GM23338 (cell line): ENCODE measurements at regions not wholly inside any gene's neighbourhood (a gene's known extent, or its start where the extent isn't known, plus 50 kb on each side); places are given as distances from the start of the nearest gene placed in this dataset.

Source experiments
- CREB1 ChIP-seq: fragments of 250-450 bp; sonication (Bioruptor Pico); IDR thresholded peaks from 2 replicates; pipeline ENCODE4 v1.5.0; 2020; ENCODE audit warnings: low read depth, mild to moderate bottlenecking, moderate library complexity
- EZH2 ChIP-seq: fragments of 200-600 bp; sonication (generic); IDR thresholded peaks from one replicate; pipeline ENCODE4 v1.8.0; 2017; ENCODE audit warnings: antibody characterized with exemption, mild to moderate bottlenecking, low read depth; ENCODE audit not compliant: unreplicated experiment
- EZH2phosphoT487 ChIP-seq: fragments of 200-600 bp; sonication (generic); IDR thresholded peaks from one replicate; pipeline ENCODE4 v1.8.1; 2018; ENCODE audit warnings: antibody characterized with exemption; ENCODE audit not compliant: unreplicated experiment
- JUNB ChIP-seq: IDR thresholded peaks from one replicate; pipeline ENCODE4 v1.6.1; 2016; ENCODE audit warnings: antibody characterized with exemption; ENCODE audit not compliant: unreplicated experiment
- NANOG ChIP-seq: IDR thresholded peaks from 2 replicates; pipeline ENCODE4 v1.6.1; 2016; ENCODE audit warnings: antibody characterized with exemption, borderline replicate concordance
- POLR2AphosphoS5 ChIP-seq: IDR thresholded peaks from 2 replicates; pipeline ENCODE4 v1.6.1; 2016; ENCODE audit warnings: antibody characterized with exemption, low read depth
- ZNF114 ChIP-seq: fragments of 250-450 bp; sonication (Bioruptor Pico); IDR thresholded peaks from 2 replicates; pipeline ENCODE4 v1.5.0; 2020; ENCODE audit warnings: mild to moderate bottlenecking, moderate library complexity
- ZNF331 ChIP-seq: fragments of 250-450 bp; sonication (Bioruptor Pico); IDR thresholded peaks from 2 replicates; pipeline ENCODE4 v1.5.0; 2020; ENCODE audit warnings: low read depth, mild to moderate bottlenecking, moderate library complexity
- TF ChIP-seq, protein P1 (sequence below), 2 experiments: fragments of 200-600 bp in 1 of 2; sonication (generic) in 1 of 2; conservative IDR thresholded peaks; 2 replicates each; pipeline versions ENCODE4 v1.5.1 to v1.6.1; 2016 to 2017; ENCODE audit warnings: antibody characterized with exemption in 2 of 2, low read depth in 2 of 2, mild to moderate bottlenecking in 2 of 2, moderate library complexity in 1 of 2
- TF ChIP-seq, protein P2 (sequence below): IDR thresholded peaks from one replicate; pipeline ENCODE4 v1.6.1; 2018; ENCODE audit warnings: antibody characterized with exemption; ENCODE audit not compliant: unreplicated experiment
- TF ChIP-seq, protein P3 (sequence below): IDR thresholded peaks from 2 replicates; pipeline ENCODE4 v1.6.1; 2016; ENCODE audit warnings: antibody characterized with exemption

DNA sequence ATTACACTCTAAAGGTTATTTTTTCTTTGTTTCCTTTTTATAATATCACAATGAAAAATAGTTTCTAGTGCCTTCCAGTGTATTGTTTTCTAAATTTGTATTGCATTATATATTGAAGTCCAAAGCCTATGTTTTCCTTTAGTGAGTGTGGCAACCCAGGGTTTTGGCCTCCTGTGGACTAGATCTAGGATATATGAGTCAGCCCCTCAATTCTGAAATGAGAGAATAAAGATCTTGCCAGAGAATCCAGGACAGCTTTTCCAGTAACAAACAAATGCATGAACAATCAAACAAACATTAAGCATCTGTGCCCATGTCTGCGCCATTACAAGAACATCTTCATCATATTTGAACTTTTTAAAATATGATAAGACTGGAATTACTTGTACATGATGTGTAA lies 70.7 kb upstream of the SSTR1 start:
- TF ChIP-seq, protein P1, sequence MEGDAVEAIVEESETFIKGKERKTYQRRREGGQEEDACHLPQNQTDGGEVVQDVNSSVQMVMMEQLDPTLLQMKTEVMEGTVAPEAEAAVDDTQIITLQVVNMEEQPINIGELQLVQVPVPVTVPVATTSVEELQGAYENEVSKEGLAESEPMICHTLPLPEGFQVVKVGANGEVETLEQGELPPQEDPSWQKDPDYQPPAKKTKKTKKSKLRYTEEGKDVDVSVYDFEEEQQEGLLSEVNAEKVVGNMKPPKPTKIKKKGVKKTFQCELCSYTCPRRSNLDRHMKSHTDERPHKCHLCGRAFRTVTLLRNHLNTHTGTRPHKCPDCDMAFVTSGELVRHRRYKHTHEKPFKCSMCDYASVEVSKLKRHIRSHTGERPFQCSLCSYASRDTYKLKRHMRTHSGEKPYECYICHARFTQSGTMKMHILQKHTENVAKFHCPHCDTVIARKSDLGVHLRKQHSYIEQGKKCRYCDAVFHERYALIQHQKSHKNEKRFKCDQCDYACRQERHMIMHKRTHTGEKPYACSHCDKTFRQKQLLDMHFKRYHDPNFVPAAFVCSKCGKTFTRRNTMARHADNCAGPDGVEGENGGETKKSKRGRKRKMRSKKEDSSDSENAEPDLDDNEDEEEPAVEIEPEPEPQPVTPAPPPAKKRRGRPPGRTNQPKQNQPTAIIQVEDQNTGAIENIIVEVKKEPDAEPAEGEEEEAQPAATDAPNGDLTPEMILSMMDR (conservative IDR thresholded peaks at IDR 0.05; ENCODE audit: low read depth in 2 of 2), result no peak
- TF ChIP-seq CREB1 (CRISPR knock-in tag) (no peak), EZH2phosphoT487 (no peak), POLR2AphosphoS5 (no peak), EZH2 (no peak), NANOG (no peak), ZNF331 (CRISPR knock-in tag) (no peak), ZNF114 (CRISPR knock-in tag) (no peak), JUNB (no peak)
- TF ChIP-seq, protein P2, sequence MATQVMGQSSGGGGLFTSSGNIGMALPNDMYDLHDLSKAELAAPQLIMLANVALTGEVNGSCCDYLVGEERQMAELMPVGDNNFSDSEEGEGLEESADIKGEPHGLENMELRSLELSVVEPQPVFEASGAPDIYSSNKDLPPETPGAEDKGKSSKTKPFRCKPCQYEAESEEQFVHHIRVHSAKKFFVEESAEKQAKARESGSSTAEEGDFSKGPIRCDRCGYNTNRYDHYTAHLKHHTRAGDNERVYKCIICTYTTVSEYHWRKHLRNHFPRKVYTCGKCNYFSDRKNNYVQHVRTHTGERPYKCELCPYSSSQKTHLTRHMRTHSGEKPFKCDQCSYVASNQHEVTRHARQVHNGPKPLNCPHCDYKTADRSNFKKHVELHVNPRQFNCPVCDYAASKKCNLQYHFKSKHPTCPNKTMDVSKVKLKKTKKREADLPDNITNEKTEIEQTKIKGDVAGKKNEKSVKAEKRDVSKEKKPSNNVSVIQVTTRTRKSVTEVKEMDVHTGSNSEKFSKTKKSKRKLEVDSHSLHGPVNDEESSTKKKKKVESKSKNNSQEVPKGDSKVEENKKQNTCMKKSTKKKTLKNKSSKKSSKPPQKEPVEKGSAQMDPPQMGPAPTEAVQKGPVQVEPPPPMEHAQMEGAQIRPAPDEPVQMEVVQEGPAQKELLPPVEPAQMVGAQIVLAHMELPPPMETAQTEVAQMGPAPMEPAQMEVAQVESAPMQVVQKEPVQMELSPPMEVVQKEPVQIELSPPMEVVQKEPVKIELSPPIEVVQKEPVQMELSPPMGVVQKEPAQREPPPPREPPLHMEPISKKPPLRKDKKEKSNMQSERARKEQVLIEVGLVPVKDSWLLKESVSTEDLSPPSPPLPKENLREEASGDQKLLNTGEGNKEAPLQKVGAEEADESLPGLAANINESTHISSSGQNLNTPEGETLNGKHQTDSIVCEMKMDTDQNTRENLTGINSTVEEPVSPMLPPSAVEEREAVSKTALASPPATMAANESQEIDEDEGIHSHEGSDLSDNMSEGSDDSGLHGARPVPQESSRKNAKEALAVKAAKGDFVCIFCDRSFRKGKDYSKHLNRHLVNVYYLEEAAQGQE, result no peak
- TF ChIP-seq, protein P3, sequence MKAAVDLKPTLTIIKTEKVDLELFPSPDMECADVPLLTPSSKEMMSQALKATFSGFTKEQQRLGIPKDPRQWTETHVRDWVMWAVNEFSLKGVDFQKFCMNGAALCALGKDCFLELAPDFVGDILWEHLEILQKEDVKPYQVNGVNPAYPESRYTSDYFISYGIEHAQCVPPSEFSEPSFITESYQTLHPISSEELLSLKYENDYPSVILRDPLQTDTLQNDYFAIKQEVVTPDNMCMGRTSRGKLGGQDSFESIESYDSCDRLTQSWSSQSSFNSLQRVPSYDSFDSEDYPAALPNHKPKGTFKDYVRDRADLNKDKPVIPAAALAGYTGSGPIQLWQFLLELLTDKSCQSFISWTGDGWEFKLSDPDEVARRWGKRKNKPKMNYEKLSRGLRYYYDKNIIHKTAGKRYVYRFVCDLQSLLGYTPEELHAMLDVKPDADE, result no peak
